ENCODE measurements at regions not wholly inside any gene's neighbourhood (a gene's known extent, or its start where the extent isn't known, plus 50 kb on each side); places are given as distances from the start of the nearest gene placed in this dataset.

- no peak overlapping the region for H3K4me3 ChIP-seq (ENCODE audit: low read length)
- no peak for TF ChIP-seq CTCF (IDR thresholded peaks at IDR 0.05; ENCODE audit: low read depth, low read length, poor library complexity, severe bottlenecking)
- no peak for TF ChIP-seq EZH2phosphoT487 (IDR thresholded peaks at IDR 0.05; ENCODE audit: borderline replicate concordance, low read length)
- H3K9me3 ChIP-seq (ENCODE audit: control insufficient read depth, insufficient read depth, low read length), result no peaks in the 10 kb centered on the region
- no peaks in the 10 kb centered on the region for H3K9me2 ChIP-seq (replicated peaks; ENCODE audit: control insufficient read depth, low read length)
- no peaks in the 10 kb centered on the region for H3F3A ChIP-seq (ENCODE audit: control insufficient read depth, insufficient read depth)
- no peak overlapping the region for H3K27ac ChIP-seq (ENCODE audit: low read depth, low read length)
- peaks cover 26% of the 10 kb centered on the region for H3K27me3 ChIP-seq (ENCODE audit: control insufficient read depth, low read length)
- H3K36me3 ChIP-seq (ENCODE audit: control insufficient read depth, low read length), result no peaks in the 10 kb centered on the region
- H4K20me1 ChIP-seq (ENCODE audit: control insufficient read depth, insufficient read depth, low read depth, low read length), result no peaks in the 10 kb centered on the region
- 0 out of 2 replicates have a peak overlapping the region, but pooled peaks have one; percentile 2 for H3K4me2 ChIP-seq (ENCODE audit: low read length)
- peaks cover 18% of the 10 kb centered on the region for H3K4me1 ChIP-seq (ENCODE audit: control insufficient read depth, low read length)
- no peaks in the 10 kb centered on the region for H3K79me2 ChIP-seq (ENCODE audit: control insufficient read depth, low read length)
Measured at GRCh38 chr6:134414793-134415192, 96.9 kb upstream of the SGK1 start.

- H4K20me1 ChIP-seq (ENCODE audit: control insufficient read depth, insufficient read depth, low read depth, low read length), result no peaks in the 10 kb centered on the region
- H3K4me1 ChIP-seq (ENCODE audit: control insufficient read depth, low read length), result peaks cover 18% of the 10 kb centered on the region
- no peaks in the 10 kb centered on the region for H3F3A ChIP-seq (ENCODE audit: control insufficient read depth, insufficient read depth)
- H3K4me3 ChIP-seq (ENCODE audit: low read length), result no peak overlapping the region
- TF ChIP-seq EZH2phosphoT487 (IDR thresholded peaks at IDR 0.05; ENCODE audit: borderline replicate concordance, low read length) (no peak), CTCF (IDR thresholded peaks at IDR 0.05; ENCODE audit: low read depth, low read length, poor library complexity, severe bottlenecking) (no peak)
- no peaks in the 10 kb centered on the region for H3K79me2 ChIP-seq (ENCODE audit: control insufficient read depth, low read length)
- no peak overlapping the region for H3K4me2 ChIP-seq (ENCODE audit: low read length)
- no peaks in the 10 kb centered on the region for H3K36me3 ChIP-seq (ENCODE audit: control insufficient read depth, low read length)
- H3K27ac ChIP-seq (ENCODE audit: low read depth, low read length), result no peak overlapping the region
- H3K9me2 ChIP-seq (replicated peaks; ENCODE audit: control insufficient read depth, low read length), result no peaks in the 10 kb centered on the region
- peaks cover 30% of the 10 kb centered on the region for H3K27me3 ChIP-seq (ENCODE audit: control insufficient read depth, low read length)
- no peaks in the 10 kb centered on the region for H3K9me3 ChIP-seq (ENCODE audit: control insufficient read depth, insufficient read depth, low read length)
Measured at GRCh38 chr6:134413241-134413643, 95.3 kb upstream of the SGK1 start.

- Histone ChIP-seq H3K79me2 (ENCODE audit: control insufficient read depth, low read length) (no peaks in the 10 kb centered on the region), H3K9me2 (replicated peaks; ENCODE audit: control insufficient read depth, low read length) (no peaks in the 10 kb centered on the region), H3K36me3 (ENCODE audit: control insufficient read depth, low read length) (no peaks in the 10 kb centered on the region), H3K4me3 (ENCODE audit: low read length) (no peak overlapping the region), H3K4me1 (ENCODE audit: control insufficient read depth, low read length) (peaks cover 12% of the 10 kb centered on the region), H3K27ac (ENCODE audit: low read depth, low read length) (no peak overlapping the region), H4K20me1 (ENCODE audit: control insufficient read depth, insufficient read depth, low read depth, low read length) (no peaks in the 10 kb centered on the region), H3K27me3 (ENCODE audit: control insufficient read depth, low read length) (peaks cover 23% of the 10 kb centered on the region), H3K9me3 (ENCODE audit: control insufficient read depth, insufficient read depth, low read length) (no peaks in the 10 kb centered on the region), H3F3A (ENCODE audit: control insufficient read depth, insufficient read depth) (no peaks in the 10 kb centered on the region), H3K4me2 (ENCODE audit: low read length) (no peak overlapping the region)
- TF ChIP-seq CTCF (IDR thresholded peaks at IDR 0.05; ENCODE audit: low read depth, low read length, poor library complexity, severe bottlenecking) (no peak), EZH2phosphoT487 (IDR thresholded peaks at IDR 0.05; ENCODE audit: borderline replicate concordance, low read length) (no peak)
Measured at GRCh38 chr6:134410541-134410940, 92.6 kb upstream of the SGK1 start.

Data from DOHH2 (cell line).